Liver (tissue), 8 donors: ENCODE measurements at regions not wholly inside any gene's neighbourhood (a gene's known extent, or its start where the extent isn't known, plus 50 kb on each side); places are given as distances from the start of the nearest gene placed in this dataset.

ENCODE experiments used
- DNase-seq: peaks from one replicate; pipeline ENCODE4 v3.0.0-alpha.2; 2017; ENCODE audit warnings: low spot score
- H3K27ac ChIP-seq, 2 donors: one replicate each; pipeline ENCODE4 v1.7.0; 2013; ENCODE audit warnings: inconsistent platforms in 2 of 2, low read length in 2 of 2, control low read depth in 1 of 2, low read depth in 1 of 2, mild to moderate bottlenecking in 1 of 2
- H3K27me3 ChIP-seq, 4 donors: one replicate each; pipeline versions ENCODE4 v1.6.1 to v1.7.0; 2013; ENCODE audit warnings: low read length in 3 of 4, inconsistent platforms in 1 of 4, mild to moderate bottlenecking in 1 of 4, moderate library complexity in 1 of 4; ENCODE audit not compliant: control insufficient read depth in 4 of 4, insufficient read depth in 4 of 4
- H3K36me3 ChIP-seq, 4 donors: one replicate each; pipeline versions ENCODE4 v1.6.1 to v1.7.0; 2013; ENCODE audit warnings: low read length in 3 of 4, mild to moderate bottlenecking in 3 of 4, low read depth in 1 of 4, moderate library complexity in 1 of 4; ENCODE audit not compliant: control insufficient read depth in 4 of 4, insufficient read depth in 3 of 4
- H3K4me1 ChIP-seq, 4 donors: one replicate each; pipeline versions ENCODE4 v1.6.1 to v1.7.0; 2013; ENCODE audit warnings: low read length in 3 of 4, mild to moderate bottlenecking in 3 of 4, moderate library complexity in 1 of 4; ENCODE audit not compliant: control insufficient read depth in 4 of 4, insufficient read depth in 4 of 4
- H3K4me3 ChIP-seq, 3 donors: one replicate each; pipeline versions ENCODE4 v1.6.1 to v1.7.0; 2013; ENCODE audit warnings: low read length in 3 of 3, control low read depth in 1 of 3, low read depth in 1 of 3, mild to moderate bottlenecking in 1 of 3
- H3K9ac ChIP-seq, 2 donors: one replicate each; pipeline ENCODE4 v1.7.0; 2013; ENCODE audit warnings: low read length in 2 of 2, mild to moderate bottlenecking in 2 of 2, moderate library complexity in 2 of 2, control low read depth in 1 of 2, low read depth in 1 of 2
- H3K9me3 ChIP-seq, 4 donors: one replicate each; pipeline versions ENCODE4 v1.6.1 to v1.7.0; 2013; ENCODE audit warnings: low read length in 3 of 4; ENCODE audit not compliant: control insufficient read depth in 4 of 4
- ATF3 ChIP-seq: IDR thresholded peaks from 2 replicates; pipeline ENCODE4 v1.6.1; 2016; ENCODE audit warnings: antibody characterized with exemption
- EGR1 ChIP-seq, 2 donors: IDR thresholded peaks; 2 replicates each; pipeline ENCODE4 v1.6.1; 2016 to 2018; ENCODE audit warnings: antibody characterized with exemption in 2 of 2, low read depth in 2 of 2
- FOXA1 ChIP-seq: IDR thresholded peaks from 2 replicates; pipeline ENCODE4 v1.6.1; 2016; ENCODE audit warnings: antibody characterized with exemption
- FOXA2 ChIP-seq: IDR thresholded peaks from 2 replicates; pipeline ENCODE4 v1.6.1; 2016; ENCODE audit warnings: antibody characterized with exemption
- GABPA ChIP-seq, 2 donors: IDR thresholded peaks in 1 of 2; conservative IDR thresholded peaks in 1 of 2; 2 replicates each; pipeline ENCODE4 v1.6.1; 2016; ENCODE audit warnings: antibody characterized with exemption in 2 of 2, mild to moderate bottlenecking in 1 of 2, moderate library complexity in 1 of 2
- HNF4A ChIP-seq, 2 donors: conservative IDR thresholded peaks; 2 replicates each; pipeline ENCODE4 v1.6.1; 2016; ENCODE audit warnings: antibody characterized with exemption in 2 of 2, mild to moderate bottlenecking in 2 of 2
- HNF4G ChIP-seq: IDR thresholded peaks from 2 replicates; pipeline ENCODE4 v1.6.1; 2016; ENCODE audit warnings: antibody characterized with exemption
- MAX ChIP-seq: IDR thresholded peaks from 2 replicates; pipeline ENCODE4 v1.6.1; 2016; ENCODE audit warnings: antibody characterized with exemption
- NR2F2 ChIP-seq: IDR thresholded peaks from 2 replicates; pipeline ENCODE4 v1.6.1; 2016; ENCODE audit warnings: antibody characterized with exemption
- RAD21 ChIP-seq, 2 donors: IDR thresholded peaks; 2 replicates each; pipeline ENCODE4 v1.6.1; 2016; ENCODE audit warnings: antibody characterized with exemption in 2 of 2, mild to moderate bottlenecking in 2 of 2
- REST ChIP-seq: IDR thresholded peaks from 2 replicates; pipeline ENCODE4 v1.6.1; 2016; ENCODE audit warnings: antibody characterized with exemption, mild to moderate bottlenecking
- RXRA ChIP-seq, 2 donors: IDR thresholded peaks; 2 replicates each; pipeline ENCODE4 v1.6.1; 2017 to 2018; ENCODE audit warnings: antibody characterized with exemption in 2 of 2, mild to moderate bottlenecking in 1 of 2
- SP1 ChIP-seq: IDR thresholded peaks from 2 replicates; pipeline ENCODE4 v1.6.1; 2018; ENCODE audit warnings: antibody characterized with exemption, mild to moderate bottlenecking
- TAF1 ChIP-seq: conservative IDR thresholded peaks from 2 replicates; pipeline ENCODE4 v1.6.1; 2016; ENCODE audit warnings: antibody characterized with exemption, mild to moderate bottlenecking
- YY1 ChIP-seq: IDR thresholded peaks from 2 replicates; pipeline ENCODE4 v1.6.1; 2016; ENCODE audit warnings: antibody characterized with exemption, mild to moderate bottlenecking
- WGBS: extraction: QIAGEN DNeasy Blood & Tissue Kit; methylation state at CpG from one replicate; pipeline ENCODE4 v1.1.7; 2013; 5-methylcytosine and 5-hydroxymethylcytosine counted together
- TF ChIP-seq, protein P1 (sequence below): fragments of 150-350 bp; IDR thresholded peaks from 2 replicates; pipeline ENCODE4 v1.5.1; 2017; ENCODE audit warnings: improper control_type of control experiment, low read depth, low read length; ENCODE audit not compliant: missing input control
- TF ChIP-seq, protein P2 (sequence below): IDR thresholded peaks from 2 replicates; pipeline ENCODE4 v1.6.1; 2016; ENCODE audit warnings: antibody characterized with exemption
- donor health status: healthy.
- donor health status: healthy.
- donor health status: healthy.
- donor health status: healthy.
- donor health status: healthy.

DNA sequence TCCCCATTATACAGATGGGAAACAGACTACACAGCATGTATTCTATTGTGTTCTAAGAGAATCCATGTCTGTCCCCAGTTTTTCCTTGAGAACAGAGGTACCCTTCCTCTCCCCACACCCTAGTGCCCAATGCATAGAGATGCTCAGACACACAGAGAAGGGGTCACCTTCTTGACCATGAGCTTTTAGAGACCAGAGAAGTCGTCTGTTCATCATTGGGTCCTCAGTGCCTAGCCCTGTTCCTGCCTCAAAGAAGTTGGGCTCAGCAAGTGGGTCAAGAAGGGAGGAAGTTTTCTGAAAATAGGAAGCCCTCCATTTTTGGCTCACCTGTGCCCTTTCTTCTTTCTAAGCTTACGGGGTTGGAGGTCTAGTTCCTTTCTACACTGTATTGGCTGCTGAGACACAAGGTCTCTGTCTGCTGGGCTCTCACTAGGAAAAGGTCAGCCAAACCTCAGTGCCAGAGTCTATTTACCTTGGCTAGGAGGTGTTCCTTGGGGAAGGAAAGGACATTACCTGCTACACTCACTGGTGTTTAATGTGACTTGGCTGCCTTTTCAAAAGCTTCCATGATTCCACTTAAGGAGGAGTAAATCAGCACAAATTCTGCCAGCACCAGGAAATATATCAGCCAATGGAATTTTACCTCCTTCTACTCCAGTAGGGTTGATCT lies 198.5 kb upstream of the PWP1 start (continued):
- TF ChIP-seq RAD21 (IDR thresholded peaks at IDR 0.05) (no peak), TAF1 (no peak), GABPA (IDR thresholded peaks at IDR 0.05 in 1 of 2, conservative IDR thresholded peaks at IDR 0.05 in 1 of 2) (no peak), NR2F2 (no peak), FOXA2 (no peak)

DNA sequence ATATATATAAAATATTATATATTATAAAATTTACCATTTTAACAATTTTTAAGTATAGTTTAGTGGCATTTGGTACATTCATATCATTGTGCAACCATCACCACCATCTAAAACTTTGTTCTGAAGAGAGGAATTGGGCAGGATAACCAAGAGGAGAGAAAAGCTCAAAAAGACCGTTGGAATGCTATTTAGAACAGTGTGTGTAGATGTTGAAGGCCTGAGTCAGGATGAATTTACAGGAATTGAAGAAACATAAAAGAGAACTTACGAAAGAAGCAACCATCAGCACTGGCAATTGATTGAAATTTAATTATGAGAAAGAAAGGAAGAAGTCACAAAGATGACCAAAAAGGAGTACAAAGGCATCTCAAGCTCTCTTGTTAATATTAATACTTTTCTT lies 196.9 kb upstream of the PWP1 start:
- Histone ChIP-seq H3K4me3 (no peak overlapping the region), H3K9ac (no peak overlapping the region), H3K4me1 (peaks cover 0 to 3% (median 0%) of the 10 kb centered on the region in 4 donors), H3K36me3 (no peaks in the 10 kb centered on the region), H3K27me3 (no peaks in the 10 kb centered on the region), H3K9me3 (no peaks in the 10 kb centered on the region), H3K27ac (no peak overlapping the region)
- DNase-seq = no peak
- no peak for TF ChIP-seq ATF3
- no peak for TF ChIP-seq HNF4A (conservative IDR thresholded peaks at IDR 0.05)
- TF ChIP-seq RAD21 (IDR thresholded peaks at IDR 0.05) = no peak
- 84% methylated on average over 2 of the region's 2 CpGs for WGBS

DNA sequence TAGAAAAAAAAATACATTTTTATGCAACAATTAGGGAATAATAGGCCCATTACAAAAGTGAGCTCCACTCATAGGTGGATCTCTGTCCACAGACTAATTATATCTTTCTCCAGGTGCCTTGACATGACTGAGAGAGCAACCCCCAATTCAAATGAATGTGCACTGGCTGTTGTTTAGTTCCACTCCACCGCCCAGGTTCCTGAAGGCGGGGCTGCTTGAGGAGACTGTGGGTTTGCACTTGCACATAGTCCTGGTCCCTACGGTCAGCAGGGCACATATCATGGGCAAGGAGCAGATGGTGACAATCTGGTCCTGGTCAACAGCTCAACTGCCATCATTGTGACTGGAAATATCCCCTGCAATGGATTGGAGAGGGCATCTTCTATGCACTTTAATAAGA lies 195.6 kb upstream of the PWP1 start:
- DNase-seq = no peak
- no peak overlapping the region for H3K9ac ChIP-seq
- peaks cover 0 to 3% (median 0%) of the 10 kb centered on the region in 4 donors for H3K4me1 ChIP-seq
- H3K36me3 ChIP-seq = no peaks in the 10 kb centered on the region
- H3K9me3 ChIP-seq = no peaks in the 10 kb centered on the region
- H3K4me3 ChIP-seq = no peak overlapping the region
- no peak overlapping the region for H3K27ac ChIP-seq
- no peaks in the 10 kb centered on the region for H3K27me3 ChIP-seq
- TF ChIP-seq HNF4A (conservative IDR thresholded peaks at IDR 0.05) (no peak), SP1 (no peak), RXRA (IDR thresholded peaks at IDR 0.05) (no peak), ATF3 (no peak), FOXA1 (no peak), NR2F2 (no peak), FOXA2 (no peak), GABPA (IDR thresholded peaks at IDR 0.05 in 1 of 2, conservative IDR thresholded peaks at IDR 0.05 in 1 of 2) (no peak), HNF4G (no peak), EGR1 (IDR thresholded peaks at IDR 0.05; ENCODE audit: low read depth in 2 of 2) (no peak), MAX (no peak), YY1 (no peak), TAF1 (no peak), REST (no peak)
- TF ChIP-seq, protein P1, sequence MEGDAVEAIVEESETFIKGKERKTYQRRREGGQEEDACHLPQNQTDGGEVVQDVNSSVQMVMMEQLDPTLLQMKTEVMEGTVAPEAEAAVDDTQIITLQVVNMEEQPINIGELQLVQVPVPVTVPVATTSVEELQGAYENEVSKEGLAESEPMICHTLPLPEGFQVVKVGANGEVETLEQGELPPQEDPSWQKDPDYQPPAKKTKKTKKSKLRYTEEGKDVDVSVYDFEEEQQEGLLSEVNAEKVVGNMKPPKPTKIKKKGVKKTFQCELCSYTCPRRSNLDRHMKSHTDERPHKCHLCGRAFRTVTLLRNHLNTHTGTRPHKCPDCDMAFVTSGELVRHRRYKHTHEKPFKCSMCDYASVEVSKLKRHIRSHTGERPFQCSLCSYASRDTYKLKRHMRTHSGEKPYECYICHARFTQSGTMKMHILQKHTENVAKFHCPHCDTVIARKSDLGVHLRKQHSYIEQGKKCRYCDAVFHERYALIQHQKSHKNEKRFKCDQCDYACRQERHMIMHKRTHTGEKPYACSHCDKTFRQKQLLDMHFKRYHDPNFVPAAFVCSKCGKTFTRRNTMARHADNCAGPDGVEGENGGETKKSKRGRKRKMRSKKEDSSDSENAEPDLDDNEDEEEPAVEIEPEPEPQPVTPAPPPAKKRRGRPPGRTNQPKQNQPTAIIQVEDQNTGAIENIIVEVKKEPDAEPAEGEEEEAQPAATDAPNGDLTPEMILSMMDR = no peak
- TF ChIP-seq, protein P2, sequence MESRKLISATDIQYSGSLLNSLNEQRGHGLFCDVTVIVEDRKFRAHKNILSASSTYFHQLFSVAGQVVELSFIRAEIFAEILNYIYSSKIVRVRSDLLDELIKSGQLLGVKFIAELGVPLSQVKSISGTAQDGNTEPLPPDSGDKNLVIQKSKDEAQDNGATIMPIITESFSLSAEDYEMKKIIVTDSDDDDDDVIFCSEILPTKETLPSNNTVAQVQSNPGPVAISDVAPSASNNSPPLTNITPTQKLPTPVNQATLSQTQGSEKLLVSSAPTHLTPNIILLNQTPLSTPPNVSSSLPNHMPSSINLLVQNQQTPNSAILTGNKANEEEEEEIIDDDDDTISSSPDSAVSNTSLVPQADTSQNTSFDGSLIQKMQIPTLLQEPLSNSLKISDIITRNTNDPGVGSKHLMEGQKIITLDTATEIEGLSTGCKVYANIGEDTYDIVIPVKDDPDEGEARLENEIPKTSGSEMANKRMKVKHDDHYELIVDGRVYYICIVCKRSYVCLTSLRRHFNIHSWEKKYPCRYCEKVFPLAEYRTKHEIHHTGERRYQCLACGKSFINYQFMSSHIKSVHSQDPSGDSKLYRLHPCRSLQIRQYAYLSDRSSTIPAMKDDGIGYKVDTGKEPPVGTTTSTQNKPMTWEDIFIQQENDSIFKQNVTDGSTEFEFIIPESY = no peak
- 93% methylated on average over 3 of the region's 3 CpGs for WGBS
